ENCODE measurements at regions not wholly inside any gene's neighbourhood (a gene's known extent, or its start where the extent isn't known, plus 50 kb on each side); places are given as distances from the start of the nearest gene placed in this dataset.

GRCh38 chr1:88061492-88062177 is 622.4 kb upstream of the PKN2 start:
- DNase-seq (peak; percentile 44 to 70 (median 54)), ATAC-seq (peak; percentile 81)
- Histone ChIP-seq H3K4me1 (no peaks in the 10 kb centered on the region), H3K27me3 (no peaks in the 10 kb centered on the region), H3K27ac (no peak overlapping the region), H3K36me3 (replicated peaks in 1 of 2; ENCODE audit: insufficient read depth in 1 of 2, low read depth in 2 of 2) (no peaks in the 10 kb centered on the region), H3K4me3 (no peak overlapping the region), H3K9me3 (no peaks in the 10 kb centered on the region)
- intact Hi-C loops (cut with DNase I) = no loop called here
- TF ChIP-seq POLR2A (IDR thresholded peaks at IDR 0.05) = no peak
- peak in 6 of 7 experiments; percentile 41 to 90 (median 80) for TF ChIP-seq CTCF (IDR thresholded peaks at IDR 0.05)

GRCh38 chr1:88062650-88063153 is 621.4 kb upstream of the PKN2 start:
- WGBS, 2 donors = 69 to 77% methylated on average over 3 of the region's 3 CpGs
- Histone ChIP-seq H3K9me3 (no peaks in the 10 kb centered on the region), H3K27me3 (no peaks in the 10 kb centered on the region), H3K4me1 (no peaks in the 10 kb centered on the region), H3K36me3 (replicated peaks in 1 of 2; ENCODE audit: insufficient read depth in 1 of 2, low read depth in 2 of 2) (no peaks in the 10 kb centered on the region), H3K4me3 (no peak overlapping the region), H3K27ac (no peak overlapping the region)
- TF ChIP-seq POLR2A (IDR thresholded peaks at IDR 0.05) = no peak
- TF ChIP-seq CTCF (IDR thresholded peaks at IDR 0.05) = no peak
- intact Hi-C loops (cut with DNase I) = no loop called here
- ATAC-seq (no peak), DNase-seq (no peak)

GRCh38 chr1:88063605-88064004 is 620.5 kb upstream of the PKN2 start:
- Histone ChIP-seq H3K27ac (no peak overlapping the region), H3K4me3 (no peak overlapping the region), H3K36me3 (replicated peaks in 1 of 2; ENCODE audit: insufficient read depth in 1 of 2, low read depth in 2 of 2) (no peaks in the 10 kb centered on the region), H3K4me1 (no peaks in the 10 kb centered on the region), H3K27me3 (no peaks in the 10 kb centered on the region), H3K9me3 (no peaks in the 10 kb centered on the region)
- DNase-seq = no peak
- TF ChIP-seq POLR2A (IDR thresholded peaks at IDR 0.05) = no peak
- no peak for TF ChIP-seq CTCF (IDR thresholded peaks at IDR 0.05)
- 61 to 70% methylated on average over 2 of the region's 2 CpGs for WGBS, 2 donors
- ATAC-seq = no peak
- intact Hi-C loops (cut with DNase I) = no loop called here

- no peaks in the 10 kb centered on the region for H3K27me3 ChIP-seq
Observed at GRCh38 chr1:88068407-88068960, 615.6 kb upstream of the PKN2 start.

More at GRCh38 chr1:88068407-88068960, 615.6 kb upstream of the PKN2 start:
- TF ChIP-seq POLR2A (IDR thresholded peaks at IDR 0.05) = no peak
- no peak for TF ChIP-seq CTCF (IDR thresholded peaks at IDR 0.05)
- DNase-seq (no peak), ATAC-seq (no peak)
- H3K27ac ChIP-seq = no peak overlapping the region
- H3K9me3 ChIP-seq = no peaks in the 10 kb centered on the region
- no peak overlapping the region for H3K4me3 ChIP-seq
- H3K4me1 ChIP-seq = no peaks in the 10 kb centered on the region
- 74 to 76% methylated on average over 5 of the region's 5 CpGs for WGBS, 2 donors
- intact Hi-C loops (cut with DNase I) = no loop called here
- no peaks in the 10 kb centered on the region for H3K36me3 ChIP-seq (replicated peaks in 1 of 2; ENCODE audit: insufficient read depth in 1 of 2, low read depth in 2 of 2)

All from body of pancreas (tissue), 4 donors.